ENCODE measurements at regions not wholly inside any gene's neighbourhood (a gene's known extent, or its start where the extent isn't known, plus 50 kb on each side); places are given as distances from the start of the nearest gene placed in this dataset.

DNA sequence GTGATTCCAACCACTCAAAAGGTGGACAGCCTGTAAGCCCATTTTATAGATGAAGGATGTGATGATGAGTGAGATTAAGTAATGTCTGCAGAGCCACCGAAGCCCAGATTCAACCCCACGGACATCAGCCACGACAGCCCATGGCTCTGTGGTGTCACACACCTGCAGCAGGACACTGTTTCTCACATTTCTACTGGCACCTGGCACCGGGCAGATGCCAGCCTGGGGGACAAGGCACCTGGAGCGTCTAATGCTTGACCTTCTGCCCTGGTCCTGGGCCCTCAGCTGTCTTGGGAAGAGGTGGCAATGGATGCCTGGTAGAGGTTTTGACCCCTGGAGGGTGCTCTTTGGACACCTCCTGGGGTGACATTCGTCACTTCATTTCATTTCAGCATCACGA, 176.3 kb downstream of the ANAPC1 start:
- TF ChIP-seq, protein P1, sequence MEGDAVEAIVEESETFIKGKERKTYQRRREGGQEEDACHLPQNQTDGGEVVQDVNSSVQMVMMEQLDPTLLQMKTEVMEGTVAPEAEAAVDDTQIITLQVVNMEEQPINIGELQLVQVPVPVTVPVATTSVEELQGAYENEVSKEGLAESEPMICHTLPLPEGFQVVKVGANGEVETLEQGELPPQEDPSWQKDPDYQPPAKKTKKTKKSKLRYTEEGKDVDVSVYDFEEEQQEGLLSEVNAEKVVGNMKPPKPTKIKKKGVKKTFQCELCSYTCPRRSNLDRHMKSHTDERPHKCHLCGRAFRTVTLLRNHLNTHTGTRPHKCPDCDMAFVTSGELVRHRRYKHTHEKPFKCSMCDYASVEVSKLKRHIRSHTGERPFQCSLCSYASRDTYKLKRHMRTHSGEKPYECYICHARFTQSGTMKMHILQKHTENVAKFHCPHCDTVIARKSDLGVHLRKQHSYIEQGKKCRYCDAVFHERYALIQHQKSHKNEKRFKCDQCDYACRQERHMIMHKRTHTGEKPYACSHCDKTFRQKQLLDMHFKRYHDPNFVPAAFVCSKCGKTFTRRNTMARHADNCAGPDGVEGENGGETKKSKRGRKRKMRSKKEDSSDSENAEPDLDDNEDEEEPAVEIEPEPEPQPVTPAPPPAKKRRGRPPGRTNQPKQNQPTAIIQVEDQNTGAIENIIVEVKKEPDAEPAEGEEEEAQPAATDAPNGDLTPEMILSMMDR (IDR thresholded peaks at IDR 0.05; ENCODE audit: poor library complexity), result no peak
- TF ChIP-seq EZH2 (IDR thresholded peaks at IDR 0.05; ENCODE audit: borderline replicate concordance) (no peak), EZH2phosphoT487 (IDR thresholded peaks at IDR 0.05; ENCODE audit: low read depth, severe bottlenecking, unreplicated experiment) (no peak)
